ENCODE measurements at regions not wholly inside any gene's neighbourhood (a gene's known extent, or its start where the extent isn't known, plus 50 kb on each side); places are given as distances from the start of the nearest gene placed in this dataset.

- no peaks in the 10 kb centered on the region for H3K4me1 Mint-ChIP-seq
- ChIA-PET CTCF (no interaction called here), POLR2A (no interaction called here)
- DNase-seq (no peak), ATAC-seq (ENCODE audit: low read depth) (no peak)
- H3K4me3 Mint-ChIP-seq, result no peak overlapping the region
- no peak overlapping the region for H3K27ac Mint-ChIP-seq
- H3K36me3 Mint-ChIP-seq (ENCODE audit: low read depth), result no peaks in the 10 kb centered on the region
- H3K27me3 Mint-ChIP-seq, result no peaks in the 10 kb centered on the region
- H3K9me3 Mint-ChIP-seq, result no peaks in the 10 kb centered on the region
- intact Hi-C loops (cut with micrococcal nuclease), result no loop called here
- TF ChIP-seq CTCF (IDR thresholded peaks at IDR 0.05), result no peak
Measured at GRCh38 chr7:19268737-19269136, 123.5 kb upstream of the FERD3L start.

- no peaks in the 10 kb centered on the region for H3K4me1 Mint-ChIP-seq
- no peak for ATAC-seq (ENCODE audit: low read depth)
- ChIA-PET CTCF (no interaction called here), POLR2A (no interaction called here)
- TF ChIP-seq CTCF (IDR thresholded peaks at IDR 0.05), result no peak
- no peaks in the 10 kb centered on the region for H3K36me3 Mint-ChIP-seq (ENCODE audit: low read depth)
- DNase-seq, result no peak
- intact Hi-C loops (cut with micrococcal nuclease), result no loop called here
- no peak overlapping the region for H3K27ac Mint-ChIP-seq
- H3K27me3 Mint-ChIP-seq, result no peaks in the 10 kb centered on the region
- H3K9me3 Mint-ChIP-seq, result peaks cover 3% of the 10 kb centered on the region
- H3K4me3 Mint-ChIP-seq, result no peak overlapping the region
Measured at GRCh38 chr7:19262826-19263225, 117.6 kb upstream of the FERD3L start.

GRCh38 chr7:19249281-19249680 is 104.1 kb upstream of the FERD3L start:
- H3K4me3 Mint-ChIP-seq, result no peak overlapping the region
- no peaks in the 10 kb centered on the region for H3K36me3 Mint-ChIP-seq (ENCODE audit: low read depth)
- H3K4me1 Mint-ChIP-seq, result no peaks in the 10 kb centered on the region
- ChIA-PET POLR2A (no interaction called here), CTCF (no interaction called here)
- H3K9me3 Mint-ChIP-seq, result peaks cover 3% of the 10 kb centered on the region
- no peak for DNase-seq
- H3K27me3 Mint-ChIP-seq, result no peaks in the 10 kb centered on the region
- no peak for TF ChIP-seq CTCF (IDR thresholded peaks at IDR 0.05)
- intact Hi-C loops (cut with micrococcal nuclease), result no loop called here
- H3K27ac Mint-ChIP-seq, result no peak overlapping the region
- no peak for ATAC-seq (ENCODE audit: low read depth)

GRCh38 chr7:19248681-19249080 is 103.5 kb upstream of the FERD3L start:
- Mint-ChIP-seq H3K4me3 (no peak overlapping the region), H3K36me3 (ENCODE audit: low read depth) (no peaks in the 10 kb centered on the region), H3K27me3 (no peaks in the 10 kb centered on the region), H3K27ac (no peak overlapping the region), H3K4me1 (no peaks in the 10 kb centered on the region), H3K9me3 (no peaks in the 10 kb centered on the region)
- intact Hi-C loops (cut with micrococcal nuclease), result no loop called here
- DNase-seq (no peak), ATAC-seq (ENCODE audit: low read depth) (no peak)
- no peak for TF ChIP-seq CTCF (IDR thresholded peaks at IDR 0.05)
- POLR2A ChIA-PET, result no interaction called here
- CTCF ChIA-PET, result no interaction called here

- Mint-ChIP-seq H3K27ac (no peak overlapping the region), H3K9me3 (no peaks in the 10 kb centered on the region), H3K4me3 (no peak overlapping the region), H3K4me1 (no peaks in the 10 kb centered on the region), H3K27me3 (no peaks in the 10 kb centered on the region), H3K36me3 (ENCODE audit: low read depth) (no peaks in the 10 kb centered on the region)
- intact Hi-C loops (cut with micrococcal nuclease), result no loop called here
- ChIA-PET POLR2A (no interaction called here), CTCF (no interaction called here)
- ATAC-seq (ENCODE audit: low read depth) (no peak), DNase-seq (no peak)
- no peak for TF ChIP-seq CTCF (IDR thresholded peaks at IDR 0.05)
Measured at GRCh38 chr7:19248115-19248514, 102.9 kb upstream of the FERD3L start.

All from activated B cell treated with CpG ODN at 0.5 μM for 24 hours (primary cell).